ENCODE measurements at regions not wholly inside any gene's neighbourhood (a gene's known extent, or its start where the extent isn't known, plus 50 kb on each side); places are given as distances from the start of the nearest gene placed in this dataset.

- Mint-ChIP-seq H3K9me3 (ENCODE audit: low read depth) (no peaks in the 10 kb centered on the region), H3K4me1 (ENCODE audit: low read depth) (peaks cover 4% of the 10 kb centered on the region), H3K27me3 (ENCODE audit: low read depth) (no peaks in the 10 kb centered on the region), H3K4me3 (ENCODE audit: unreplicated experiment) (no peak overlapping the region), H3K36me3 (ENCODE audit: low read depth) (no peaks in the 10 kb centered on the region), H3K27ac (ENCODE audit: unreplicated experiment) (no peak overlapping the region)
- DNase-seq (ENCODE audit: low spot score), result no peak
- no peak for TF ChIP-seq CTCF (IDR thresholded peaks at IDR 0.05)
Observed at GRCh38 chr6:150759483-150759882, 106.0 kb upstream of the MTHFD1L start.

DNA sequence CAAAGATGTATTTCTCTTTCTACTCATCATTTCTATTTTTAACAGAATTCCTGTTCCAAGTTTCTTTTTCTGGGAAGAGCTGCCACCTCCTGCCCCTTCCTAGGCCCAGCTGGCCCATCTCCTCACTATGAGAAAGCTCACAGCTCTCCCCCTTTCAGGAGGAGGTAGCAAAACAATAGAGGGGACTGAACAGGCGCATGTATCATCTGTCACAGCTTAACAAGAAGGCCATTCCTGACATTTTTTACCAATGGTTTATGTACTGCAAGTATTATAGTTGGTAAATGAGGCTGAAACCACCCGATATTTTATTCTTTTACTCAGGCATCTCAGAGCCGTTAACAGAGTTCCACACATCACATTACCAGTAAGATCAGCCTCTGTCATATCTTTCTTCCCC is 103.7 kb upstream of the MTHFD1L start:
- no peak for TF ChIP-seq CTCF (IDR thresholded peaks at IDR 0.05)
- no peak overlapping the region for H3K4me3 Mint-ChIP-seq (ENCODE audit: unreplicated experiment)
- no peak for DNase-seq (ENCODE audit: low spot score)
- no peaks in the 10 kb centered on the region for H3K36me3 Mint-ChIP-seq (ENCODE audit: low read depth)
- H3K9me3 Mint-ChIP-seq (ENCODE audit: low read depth), result no peaks in the 10 kb centered on the region
- H3K27me3 Mint-ChIP-seq (ENCODE audit: low read depth), result no peaks in the 10 kb centered on the region
- no peak overlapping the region for H3K27ac Mint-ChIP-seq (ENCODE audit: unreplicated experiment)
- peaks cover 11% of the 10 kb centered on the region for H3K4me1 Mint-ChIP-seq (ENCODE audit: low read depth)

GRCh38 chr6:150764334-150765066 is 101.0 kb upstream of the MTHFD1L start:
- H3K4me1 Mint-ChIP-seq (ENCODE audit: low read depth), result peaks cover 29% of the 10 kb centered on the region
- no peak for DNase-seq (ENCODE audit: low spot score)
- no peaks in the 10 kb centered on the region for H3K9me3 Mint-ChIP-seq (ENCODE audit: low read depth)
- H3K4me3 Mint-ChIP-seq (ENCODE audit: unreplicated experiment), result no peak overlapping the region
- H3K27me3 Mint-ChIP-seq (ENCODE audit: low read depth), result no peaks in the 10 kb centered on the region
- no peaks in the 10 kb centered on the region for H3K36me3 Mint-ChIP-seq (ENCODE audit: low read depth)
- TF ChIP-seq CTCF (IDR thresholded peaks at IDR 0.05), result no peak
- no peak overlapping the region for H3K27ac Mint-ChIP-seq (ENCODE audit: unreplicated experiment)

DNA sequence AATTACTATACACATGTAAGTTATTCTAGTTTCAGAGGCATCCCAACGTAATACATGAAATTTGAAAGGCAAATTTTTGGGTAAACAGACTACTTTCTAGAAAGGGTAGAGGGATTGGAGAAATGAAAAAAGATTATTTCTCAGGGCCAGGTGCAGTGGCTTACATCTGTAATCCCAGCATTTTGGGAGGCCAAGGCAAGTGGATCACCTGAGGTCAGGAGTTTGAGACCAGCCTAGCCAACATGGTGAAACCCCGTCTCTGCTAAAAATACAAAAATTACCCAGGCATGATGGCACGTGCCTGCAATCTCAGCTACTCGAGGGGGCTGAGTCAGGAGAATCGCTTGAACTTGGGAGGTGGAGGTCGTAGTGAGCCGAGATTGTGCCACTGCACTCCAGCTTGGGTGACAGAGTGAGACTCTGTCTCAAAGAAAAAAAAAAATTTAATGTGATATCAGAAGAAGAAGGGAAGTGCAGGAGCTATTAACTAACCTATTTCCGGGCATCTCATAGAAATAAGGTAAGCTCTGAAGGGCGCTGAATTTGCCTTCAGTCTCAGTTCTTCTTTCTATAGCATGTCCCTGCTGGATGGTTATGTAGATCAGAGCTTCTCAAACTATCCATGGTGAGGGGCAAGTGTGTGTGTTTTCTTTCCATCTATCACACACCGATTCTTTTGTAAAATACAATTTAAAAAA is 100.3 kb upstream of the MTHFD1L start:
- DNase-seq (ENCODE audit: low spot score), result no peak
- Mint-ChIP-seq H3K4me1 (ENCODE audit: low read depth) (peaks cover 29% of the 10 kb centered on the region), H3K27ac (ENCODE audit: unreplicated experiment) (no peak overlapping the region)

More for the DNA sequence above, 100.3 kb upstream of the MTHFD1L start:
- no peak for TF ChIP-seq CTCF (IDR thresholded peaks at IDR 0.05)
- H3K27me3 Mint-ChIP-seq (ENCODE audit: low read depth), result no peaks in the 10 kb centered on the region
- no peaks in the 10 kb centered on the region for H3K9me3 Mint-ChIP-seq (ENCODE audit: low read depth)
- H3K36me3 Mint-ChIP-seq (ENCODE audit: low read depth), result no peaks in the 10 kb centered on the region
- no peak overlapping the region for H3K4me3 Mint-ChIP-seq (ENCODE audit: unreplicated experiment)
